K562 (cell line): ENCODE measurements at regions not wholly inside any gene's neighbourhood (a gene's known extent, or its start where the extent isn't known, plus 50 kb on each side); places are given as distances from the start of the nearest gene placed in this dataset.

Source experiments
- CEBPB ChIP-seq: fragments of 450-650 bp; IDR thresholded peaks from 2 replicates; pipeline ENCODE4 v1.6.1; 2016; ENCODE audit warnings: missing genetic modification characterization, missing compliant biosample characterization
- E2F4 ChIP-seq: sonication (generic); formaldehyde crosslinking; IDR thresholded peaks from 2 replicates; pipeline ENCODE4 v1.8.0; 2022; ENCODE audit warnings: mild to moderate bottlenecking, low read depth, missing genetic modification reagents
- JUNB ChIP-seq: fragments of 450-650 bp; formaldehyde crosslinking; conservative IDR thresholded peaks from 2 replicates; pipeline ENCODE4 v1.4.0; 2020; ENCODE audit warnings: mild to moderate bottlenecking
- MCM2 ChIP-seq: fragments of 450-650 bp; IDR thresholded peaks from 2 replicates; pipeline ENCODE4 v1.6.1; 2017; ENCODE audit warnings: low read depth, mild to moderate bottlenecking
- NR2F6 ChIP-seq: fragments of 450-650 bp; formaldehyde crosslinking; IDR thresholded peaks from 2 replicates; pipeline ENCODE4 v1.4.0; 2020; ENCODE audit warnings: mild to moderate bottlenecking
- PHTF2 ChIP-seq: fragments of 250-450 bp; sonication (Bioruptor Pico); IDR thresholded peaks from 2 replicates; pipeline ENCODE4 v1.5.0; 2021; ENCODE audit warnings: mild to moderate bottlenecking
- PURB ChIP-seq: sonication (generic); formaldehyde crosslinking; IDR thresholded peaks from 2 replicates; pipeline ENCODE4 v1.9.0; 2021; ENCODE audit warnings: low read depth, mild to moderate bottlenecking, missing genetic modification reagents
- RFX7 ChIP-seq: fragments of 250-450 bp; sonication (Bioruptor Pico); IDR thresholded peaks from 2 replicates; pipeline ENCODE4 v1.5.1; 2021; ENCODE audit warnings: mild to moderate bottlenecking
- THRA ChIP-seq: fragments of 450-650 bp; IDR thresholded peaks from 2 replicates; pipeline ENCODE4 v1.6.1; 2017; ENCODE audit warnings: mild to moderate bottlenecking, moderate library complexity
- ZFP1 ChIP-seq: fragments of 450-650 bp; formaldehyde crosslinking; IDR thresholded peaks from 2 replicates; pipeline ENCODE4 v1.4.0; 2020; ENCODE audit warnings: mild to moderate bottlenecking, mixed read lengths
- ZHX1 ChIP-seq: fragments of 150-350 bp; conservative IDR thresholded peaks from 2 replicates; pipeline ENCODE4 v1.6.1; 2014; ENCODE audit warnings: low read length
- ZNF121 ChIP-seq: sonication (generic); formaldehyde crosslinking; conservative IDR thresholded peaks from 2 replicates; pipeline ENCODE4 v1.8.0; 2022; ENCODE audit warnings: missing genetic modification reagents
- ZNF212 ChIP-seq: fragments of 450-650 bp; formaldehyde crosslinking; IDR thresholded peaks from 2 replicates; pipeline ENCODE4 v1.4.0; 2020; ENCODE audit warnings: mild to moderate bottlenecking
- ZNF282 ChIP-seq: sonication (generic); formaldehyde crosslinking; IDR thresholded peaks from 2 replicates; pipeline ENCODE4 v1.8.1; 2023; ENCODE audit warnings: missing genetic modification reagents
- TF ChIP-seq, protein P1 (sequence below): fragments of 250-450 bp; sonication (Bioruptor Pico); IDR thresholded peaks from 2 replicates; pipeline ENCODE4 v1.4.0; 2020; ENCODE audit warnings: mild to moderate bottlenecking, moderate library complexity, borderline replicate concordance

DNA sequence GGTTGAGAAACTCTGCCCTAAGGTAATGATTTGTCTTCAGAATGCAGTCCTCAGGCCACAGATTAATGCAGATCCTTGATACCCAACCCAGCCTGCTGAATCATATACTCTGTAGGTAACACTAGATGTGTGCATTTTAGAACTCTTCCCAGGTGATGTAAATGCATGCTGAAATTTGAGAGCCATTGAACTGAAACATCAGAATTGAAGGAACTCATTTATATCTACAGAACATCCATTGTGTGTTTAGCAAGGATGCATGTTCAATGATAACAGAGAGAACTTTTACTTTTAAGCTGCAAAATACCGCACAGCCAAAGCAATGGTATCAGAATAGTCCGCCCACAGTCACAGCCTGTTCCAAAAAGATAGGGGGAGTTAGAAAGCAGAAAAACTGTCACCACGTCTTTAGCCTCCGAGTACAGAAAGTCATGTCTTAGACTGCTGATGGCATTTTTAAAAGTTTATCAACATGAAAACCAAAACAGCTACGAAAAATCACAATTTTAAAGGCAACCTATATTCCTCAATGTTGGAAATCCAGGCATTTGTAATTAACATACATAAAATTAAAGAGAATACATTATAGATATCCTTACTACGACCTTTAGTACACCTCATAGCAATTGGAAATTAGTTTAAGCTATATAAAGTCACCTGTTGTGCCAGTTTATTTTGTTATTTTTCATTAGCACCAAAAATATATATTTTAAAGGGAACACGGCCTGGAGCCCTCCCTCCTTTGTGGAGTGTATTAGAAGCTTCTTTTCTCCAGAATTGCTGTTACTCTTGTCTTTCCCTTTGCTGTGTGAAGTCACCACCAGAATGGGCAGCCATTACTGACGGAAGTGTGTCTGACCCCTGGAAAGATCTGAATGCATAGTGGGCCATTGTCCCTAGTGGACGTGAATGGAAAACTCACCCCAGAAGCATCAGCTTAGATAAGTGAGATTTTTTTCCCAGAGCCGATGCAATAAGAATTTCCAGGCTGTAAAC is 65.8 kb upstream of the PRKAR2B start (continued):
- no peak for TF ChIP-seq E2F4 (CRISPR knock-in tag)
- TF ChIP-seq PURB (CRISPR knock-in tag) = no peak
- peak; percentile 77 for TF ChIP-seq CEBPB (tag)
- TF ChIP-seq THRA = no peak; the same call in 1 of the 2 replicates
- no peak for TF ChIP-seq MCM2
- TF ChIP-seq JUNB (CRISPR knock-in tag) = no peak
- no peak for TF ChIP-seq NR2F6 (CRISPR knock-in tag)
- no peak for TF ChIP-seq PHTF2 (CRISPR knock-in tag)
- no peak for TF ChIP-seq ZNF282 (CRISPR knock-in tag)
- TF ChIP-seq ZFP1 (CRISPR knock-in tag) = no peak
- TF ChIP-seq ZNF212 (CRISPR knock-in tag) = 0 out of 2 replicates have a peak, but pooled peaks have one; percentile 78
- TF ChIP-seq RFX7 (CRISPR knock-in tag) = no peak
- TF ChIP-seq, protein P1, sequence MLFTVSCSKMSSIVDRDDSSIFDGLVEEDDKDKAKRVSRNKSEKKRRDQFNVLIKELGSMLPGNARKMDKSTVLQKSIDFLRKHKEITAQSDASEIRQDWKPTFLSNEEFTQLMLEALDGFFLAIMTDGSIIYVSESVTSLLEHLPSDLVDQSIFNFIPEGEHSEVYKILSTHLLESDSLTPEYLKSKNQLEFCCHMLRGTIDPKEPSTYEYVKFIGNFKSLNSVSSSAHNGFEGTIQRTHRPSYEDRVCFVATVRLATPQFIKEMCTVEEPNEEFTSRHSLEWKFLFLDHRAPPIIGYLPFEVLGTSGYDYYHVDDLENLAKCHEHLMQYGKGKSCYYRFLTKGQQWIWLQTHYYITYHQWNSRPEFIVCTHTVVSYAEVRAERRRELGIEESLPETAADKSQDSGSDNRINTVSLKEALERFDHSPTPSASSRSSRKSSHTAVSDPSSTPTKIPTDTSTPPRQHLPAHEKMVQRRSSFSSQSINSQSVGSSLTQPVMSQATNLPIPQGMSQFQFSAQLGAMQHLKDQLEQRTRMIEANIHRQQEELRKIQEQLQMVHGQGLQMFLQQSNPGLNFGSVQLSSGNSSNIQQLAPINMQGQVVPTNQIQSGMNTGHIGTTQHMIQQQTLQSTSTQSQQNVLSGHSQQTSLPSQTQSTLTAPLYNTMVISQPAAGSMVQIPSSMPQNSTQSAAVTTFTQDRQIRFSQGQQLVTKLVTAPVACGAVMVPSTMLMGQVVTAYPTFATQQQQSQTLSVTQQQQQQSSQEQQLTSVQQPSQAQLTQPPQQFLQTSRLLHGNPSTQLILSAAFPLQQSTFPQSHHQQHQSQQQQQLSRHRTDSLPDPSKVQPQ (CRISPR knock-in tag) = 0 out of 2 replicates have a peak, but pooled peaks have one; percentile 30
- peak; percentile 90 for TF ChIP-seq ZHX1
- no peak for TF ChIP-seq ZNF121 (CRISPR knock-in tag)
